SK-N-DZ (cell line): ENCODE measurements at regions not wholly inside any gene's neighbourhood (a gene's known extent, or its start where the extent isn't known, plus 50 kb on each side); places are given as distances from the start of the nearest gene placed in this dataset.

Source experiments
- DNase-seq: peaks from one replicate; pipeline ENCODE4 v3.0.0-alpha.2; 2015; ENCODE audit warnings: low spot score

DNA sequence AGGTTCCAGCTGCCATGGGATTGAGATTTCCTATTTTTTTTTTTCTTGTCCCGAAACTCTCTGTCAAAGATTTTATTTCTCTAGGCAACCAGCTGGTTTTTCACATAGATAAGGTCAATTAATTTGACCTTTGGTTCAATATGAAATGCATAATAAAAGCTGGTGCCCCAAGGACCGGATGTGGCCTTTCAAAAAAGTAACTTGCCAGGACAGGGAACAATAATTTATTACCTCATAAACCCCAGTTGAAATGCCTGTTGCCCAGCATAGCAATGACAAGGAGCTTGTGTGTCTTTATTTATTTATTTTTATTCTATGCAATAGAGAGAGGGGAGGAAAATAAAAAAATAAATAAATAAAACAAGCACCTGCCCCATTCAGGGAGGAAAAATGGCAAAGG is 472.7 kb downstream of the KCNJ2 start:
- DNase-seq: no peak

- DNase-seq: no peak
Measured at GRCh38 chr17:70644096-70644495, 474.8 kb downstream of the KCNJ2 start.

DNA sequence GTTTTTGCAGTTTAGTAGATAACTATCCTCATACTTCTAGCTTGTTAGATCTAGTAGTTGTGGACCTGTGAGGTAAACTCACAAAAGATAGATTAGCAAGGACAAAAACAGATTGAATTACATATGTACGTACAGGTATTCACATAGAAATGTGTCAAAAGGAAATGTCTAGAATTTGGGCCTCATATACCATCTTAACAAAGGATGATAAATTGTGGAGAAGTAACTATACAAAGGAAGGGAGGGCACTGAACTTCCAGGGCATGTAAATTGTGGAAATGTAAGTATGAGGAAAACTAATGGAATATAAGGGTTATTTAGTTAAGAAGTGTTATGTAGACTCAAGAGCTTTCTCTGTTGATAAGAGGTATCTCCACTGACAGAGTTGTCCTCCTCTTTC is 477.3 kb downstream of the KCNJ2 start:
- no peak for DNase-seq

GRCh38 chr17:70648166-70648565 is 478.8 kb downstream of the KCNJ2 start:
- no peak for DNase-seq

- DNase-seq: no peak
Measured at GRCh38 chr17:70653850-70654249, 484.5 kb downstream of the KCNJ2 start.

GRCh38 chr17:70654706-70655105 is 485.4 kb downstream of the KCNJ2 start:
- DNase-seq: no peak

GRCh38 chr17:70655176-70655958 is 486.0 kb downstream of the KCNJ2 start:
- DNase-seq: no peak

GRCh38 chr17:70658317-70658716 is 489.0 kb downstream of the KCNJ2 start:
- no peak for DNase-seq

DNA sequence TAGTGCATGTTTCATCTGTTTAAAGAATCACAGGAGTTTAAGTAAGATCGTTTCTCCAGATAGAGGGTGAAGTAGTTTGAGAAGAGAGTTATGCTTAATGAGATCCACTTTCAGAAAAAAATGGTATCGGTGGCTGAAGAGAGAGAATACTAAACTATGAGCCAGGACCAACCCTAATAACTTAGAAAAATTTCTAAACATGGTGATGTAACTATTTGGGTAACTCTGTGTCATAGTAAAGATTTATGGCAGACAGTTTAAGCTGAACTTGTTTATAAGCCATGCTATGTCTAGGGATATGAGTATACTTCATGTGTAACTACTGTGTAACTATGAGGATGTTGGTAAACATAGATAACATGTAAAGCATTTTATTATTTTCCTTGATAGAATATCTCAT is 489.5 kb downstream of the KCNJ2 start:
- DNase-seq: no peak

DNA sequence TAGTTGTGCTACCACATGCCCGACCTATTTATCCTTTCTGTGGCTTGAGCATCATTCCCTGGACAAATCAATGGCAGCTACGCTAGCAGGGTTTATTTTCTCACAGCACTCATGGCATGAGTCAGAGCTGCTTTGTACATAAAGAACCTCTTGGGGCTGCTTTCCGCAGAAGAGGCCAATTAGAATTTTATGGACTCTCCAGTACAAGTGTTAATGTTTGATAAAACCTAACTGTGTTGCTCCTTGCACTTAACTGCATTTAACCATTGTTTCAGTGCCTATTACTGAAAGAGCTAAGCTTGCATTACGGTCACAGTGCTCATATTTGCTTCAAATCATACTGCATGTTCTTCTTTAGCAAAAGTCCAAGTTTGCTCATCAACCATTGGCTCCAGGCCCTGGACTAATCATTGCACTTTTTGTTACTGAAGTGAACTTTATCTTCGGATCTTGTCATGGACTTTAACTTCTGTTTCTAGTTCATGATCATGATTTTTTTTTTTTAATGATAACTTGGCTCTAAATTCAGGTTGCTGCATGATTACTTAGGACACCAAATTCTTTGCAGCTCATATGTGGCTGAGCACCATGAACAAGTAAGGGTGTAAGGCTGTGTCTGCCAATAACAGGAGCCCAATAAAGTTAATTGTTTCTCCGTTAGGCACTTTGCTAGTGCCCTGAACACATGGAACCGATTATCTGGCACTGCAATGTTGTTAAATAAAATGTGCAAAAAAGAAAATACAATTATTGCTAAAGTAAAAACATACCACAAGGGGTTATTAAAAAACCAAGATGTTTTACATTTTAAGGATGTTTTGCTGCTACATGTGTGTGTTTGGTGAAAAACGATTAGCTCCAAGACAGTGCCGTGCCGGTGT is 492.2 kb downstream of the KCNJ2 start:
- DNase-seq: no peak

- DNase-seq: no peak
Measured at GRCh38 chr17:70668276-70668937, 499.1 kb downstream of the KCNJ2 start.

- no peak for DNase-seq
Measured at GRCh38 chr17:70668938-70669778, 499.8 kb downstream of the KCNJ2 start.

DNA sequence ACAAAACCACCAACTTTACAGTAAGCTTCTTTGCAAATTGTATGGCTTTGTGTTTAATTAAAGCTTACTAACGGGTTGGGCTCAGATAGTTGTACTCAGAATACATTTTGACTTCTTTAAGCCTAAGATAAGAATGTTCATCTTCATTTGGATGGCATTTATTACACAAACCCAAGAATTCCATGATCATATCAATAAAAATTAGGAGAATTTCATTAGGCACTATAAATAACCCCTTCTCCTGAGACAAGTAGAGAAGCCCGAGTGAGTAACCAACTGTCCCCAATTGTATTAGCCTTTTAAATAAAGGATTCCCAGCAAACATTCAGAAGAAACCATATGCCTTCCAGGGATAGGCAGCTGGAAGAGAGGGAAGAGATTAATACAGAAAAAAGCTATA is 504.7 kb downstream of the KCNJ2 start:
- DNase-seq: no peak

DNA sequence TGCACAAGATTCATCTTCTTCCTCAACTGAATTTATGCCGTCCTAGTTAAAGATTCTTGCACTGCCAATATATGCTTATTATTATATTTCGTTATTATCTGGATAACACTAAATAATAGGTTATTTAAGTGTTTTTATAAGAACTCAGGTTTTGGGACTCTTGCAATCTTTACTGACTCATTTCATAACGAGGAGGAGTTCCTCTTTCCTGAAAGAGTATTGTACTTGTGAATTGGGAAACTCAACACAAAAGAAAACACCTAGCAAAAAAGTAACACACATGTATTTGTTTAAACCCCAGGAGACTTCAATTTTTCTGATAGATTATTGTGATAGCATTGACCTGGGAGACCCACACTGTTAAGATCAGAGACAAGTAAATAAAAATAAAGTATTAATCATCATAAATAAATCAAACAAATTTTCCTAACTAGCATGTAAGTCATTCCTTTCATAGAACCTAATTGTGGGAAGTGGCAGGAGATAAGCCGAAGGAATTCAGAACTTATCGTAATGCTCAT is 505.8 kb downstream of the KCNJ2 start:
- DNase-seq: no peak

GRCh38 chr17:70677783-70678647 is 508.7 kb downstream of the KCNJ2 start:
- no peak for DNase-seq

- no peak for DNase-seq
Measured at GRCh38 chr17:70678889-70679288, 509.6 kb downstream of the KCNJ2 start.

DNA sequence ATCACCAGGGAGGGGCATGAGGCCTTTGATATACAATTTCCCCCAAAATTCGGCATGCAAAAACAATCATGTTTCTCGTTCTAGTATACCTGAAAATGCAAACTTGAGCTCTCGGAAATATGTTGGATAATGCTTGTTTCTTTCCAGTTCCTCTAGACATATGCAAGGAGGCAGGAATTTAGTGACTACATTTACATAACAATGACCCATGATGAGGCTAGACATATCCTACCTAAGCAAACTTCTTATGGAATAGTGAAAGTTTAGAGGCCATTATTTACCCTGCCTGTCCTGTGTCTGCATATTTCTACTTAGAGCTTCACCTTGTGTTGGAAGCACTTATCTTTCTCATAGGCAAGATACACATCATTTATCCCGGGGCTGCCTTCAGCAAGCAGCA is 514.6 kb downstream of the KCNJ2 start:
- DNase-seq: no peak

GRCh38 chr17:70687421-70687820 is 518.1 kb downstream of the KCNJ2 start:
- no peak for DNase-seq

DNA sequence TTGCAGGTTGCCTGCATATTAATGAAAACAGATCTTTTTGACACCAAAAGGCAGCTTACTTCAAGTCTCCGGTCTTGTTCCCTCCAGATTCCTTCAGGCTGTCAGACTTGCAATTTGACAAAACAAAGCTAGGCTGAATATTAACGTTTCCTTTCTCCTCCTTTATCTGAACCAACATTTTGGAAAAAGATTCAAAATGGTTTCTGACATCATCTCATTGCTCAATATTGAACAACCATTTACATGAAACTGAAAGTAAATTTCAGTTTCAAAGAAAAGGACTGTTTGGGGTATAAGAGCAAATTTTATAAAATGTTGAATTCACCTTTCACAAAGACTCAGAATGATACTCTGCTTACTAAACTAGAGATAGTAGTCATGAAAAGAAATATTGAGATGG is 521.8 kb downstream of the KCNJ2 start:
- no peak for DNase-seq

- DNase-seq: no peak
Measured at GRCh38 chr17:70699408-70699807, 530.1 kb downstream of the KCNJ2 start.
